GM19438 (cell line): ENCODE measurements at regions not wholly inside any gene's neighbourhood (a gene's known extent, or its start where the extent isn't known, plus 50 kb on each side); places are given as distances from the start of the nearest gene placed in this dataset.
"Not testable (repeated sequence)": the region's sequence is repeated elsewhere in the genome, so short reads cannot be mapped to it uniquely, and the experiment has no call there.

Experiments used
- ATAC-seq: cut with Tn5 transposase; IDR thresholded peaks from one replicate; pipeline ENCODE4 v1.9.1; 2021; ENCODE audit warnings: low read depth; ENCODE audit not compliant: unreplicated experiment

- no peak for ATAC-seq
These were observed 170.4 kb downstream of the PTPRC start for GRCh38 chr1:198809247-198809646.

DNA sequence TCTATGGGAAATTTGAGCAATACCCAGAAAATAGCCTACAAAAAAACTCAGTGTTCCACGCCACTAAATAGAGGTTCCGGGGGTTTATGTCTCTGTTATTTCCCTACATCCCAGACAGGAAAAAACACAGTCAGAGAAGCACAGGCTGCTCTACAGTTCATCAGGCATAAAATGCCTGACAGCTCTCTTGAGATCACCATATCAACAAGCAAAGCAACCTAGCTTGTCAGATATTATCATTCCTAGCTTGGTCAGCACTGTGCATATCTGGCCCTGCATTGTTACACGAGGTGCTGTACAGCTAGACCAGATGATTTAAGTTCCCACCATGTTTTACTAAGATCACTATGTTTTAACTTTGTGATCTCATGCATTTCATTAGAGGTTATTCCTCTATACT lies 172.6 kb downstream of the PTPRC start:
- no peak for ATAC-seq

GRCh38 chr1:198823626-198824025 lies 184.8 kb downstream of the PTPRC start:
- no peak for ATAC-seq

DNA sequence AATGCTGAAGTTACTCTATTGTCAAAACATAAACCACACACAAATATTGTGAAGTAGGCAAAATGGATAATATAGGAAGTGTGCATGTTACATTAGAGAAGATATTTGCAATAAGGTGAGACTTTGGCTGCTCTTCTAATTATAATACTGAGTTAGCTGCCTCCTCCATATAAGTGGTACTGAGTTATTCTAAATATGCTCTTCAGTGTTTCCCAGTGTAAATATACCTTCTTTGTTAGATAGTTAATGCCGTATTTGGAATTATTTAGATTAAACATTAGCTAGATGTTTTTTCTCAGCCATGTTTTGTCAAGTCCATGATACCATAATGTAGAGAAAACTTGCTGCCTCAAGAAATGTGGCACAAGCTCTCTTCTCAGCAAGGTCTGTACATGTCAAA lies 186.4 kb downstream of the PTPRC start:
- no peak for ATAC-seq

DNA sequence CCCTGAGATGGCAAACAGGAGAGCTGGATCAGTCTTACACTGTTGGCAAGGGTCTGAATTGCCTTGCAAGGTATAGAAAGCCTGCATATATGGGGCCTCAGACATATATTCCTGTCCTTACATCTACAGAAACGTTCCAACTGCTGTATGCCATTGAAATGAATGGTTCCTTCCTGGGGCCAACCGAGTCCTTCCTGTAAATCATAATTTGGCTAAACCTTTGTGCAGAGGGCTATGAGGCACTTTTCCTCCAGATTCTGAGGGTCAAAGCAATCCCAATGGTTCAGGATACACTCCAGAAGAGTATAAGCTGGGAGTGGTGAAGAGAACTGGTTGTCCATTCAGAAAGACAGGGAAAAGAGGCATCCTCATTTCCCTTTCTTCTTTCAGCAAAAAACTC lies 190.5 kb downstream of the PTPRC start:
- no peak for ATAC-seq

GRCh38 chr1:198829944-198830343 lies 191.1 kb downstream of the PTPRC start:
- ATAC-seq, result no peak

GRCh38 chr1:198830412-198830811 lies 191.6 kb downstream of the PTPRC start:
- ATAC-seq, result no peak

DNA sequence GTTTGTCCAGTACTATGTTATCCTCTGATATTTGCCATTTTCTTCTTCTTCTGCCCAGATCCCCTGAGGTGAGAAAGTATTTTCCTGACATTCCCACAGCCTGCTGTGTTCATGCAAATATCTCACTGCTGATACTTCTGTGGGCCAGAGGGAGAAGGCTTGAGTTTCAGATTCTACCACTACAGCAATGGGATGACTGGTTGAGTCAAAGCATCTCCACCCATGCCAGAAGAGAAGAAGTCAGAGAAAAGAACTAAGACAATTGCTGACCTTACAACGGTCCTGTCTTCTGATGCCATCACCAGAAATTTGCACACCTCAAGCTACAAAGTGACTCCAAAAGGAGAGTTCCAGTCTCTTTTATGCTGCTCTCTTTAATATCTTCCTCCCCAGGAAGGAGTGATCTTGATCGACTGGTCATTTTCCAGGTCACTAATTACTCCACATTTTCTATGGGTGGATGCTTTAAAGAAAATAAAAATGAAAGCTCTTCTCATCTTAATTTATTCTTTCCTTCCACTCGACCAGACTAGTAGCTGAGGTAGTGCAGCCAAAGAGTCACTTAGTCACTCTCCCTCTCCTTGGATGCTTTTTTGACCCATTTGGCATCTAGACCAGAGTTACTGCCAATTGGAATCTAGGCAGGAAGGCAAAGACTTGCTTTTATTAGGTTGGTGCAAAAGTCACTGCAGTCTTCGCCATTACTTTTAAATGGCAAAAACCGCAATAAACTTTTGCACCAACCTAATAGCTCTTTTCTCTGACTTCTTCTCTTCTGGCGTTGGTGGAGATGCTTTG lies 195.1 kb downstream of the PTPRC start:
- no peak for ATAC-seq

DNA sequence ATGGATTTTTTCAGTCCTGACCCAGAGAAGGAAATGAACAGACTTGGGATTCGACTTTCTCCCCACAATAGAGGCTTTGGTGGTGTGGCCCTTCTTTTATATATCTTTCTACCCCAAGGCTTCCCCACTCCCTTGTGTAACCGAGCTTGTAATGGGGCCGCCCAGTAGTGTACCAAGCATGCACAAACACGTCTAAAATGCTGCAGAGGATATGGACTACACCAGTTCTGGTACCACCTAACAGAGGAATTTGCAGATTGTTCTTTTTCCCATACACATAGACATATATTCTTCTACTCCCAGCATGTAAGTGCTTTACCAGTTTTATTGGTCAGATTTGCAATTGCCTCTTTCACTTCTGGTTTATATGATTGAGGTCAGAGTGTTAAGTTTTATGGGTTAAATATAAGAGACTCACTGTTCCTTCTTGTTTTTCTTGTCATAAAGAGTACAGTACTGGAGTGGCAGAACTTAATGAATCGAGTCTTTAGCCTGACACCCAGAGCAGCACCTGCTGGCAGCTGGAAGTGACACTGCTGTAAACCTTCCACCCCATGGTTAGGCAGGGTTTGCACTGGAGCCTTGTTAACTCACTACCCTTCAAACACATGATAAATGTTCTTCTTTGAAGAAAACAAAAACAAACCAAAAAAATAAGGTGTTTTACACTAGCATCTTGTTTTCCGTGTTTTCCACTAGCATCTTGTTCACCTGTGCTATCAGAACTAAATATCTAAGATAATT lies 198.6 kb downstream of the PTPRC start:
- ATAC-seq, result no peak

GRCh38 chr1:198838022-198838342 lies 199.1 kb downstream of the PTPRC start:
- no peak for ATAC-seq

DNA sequence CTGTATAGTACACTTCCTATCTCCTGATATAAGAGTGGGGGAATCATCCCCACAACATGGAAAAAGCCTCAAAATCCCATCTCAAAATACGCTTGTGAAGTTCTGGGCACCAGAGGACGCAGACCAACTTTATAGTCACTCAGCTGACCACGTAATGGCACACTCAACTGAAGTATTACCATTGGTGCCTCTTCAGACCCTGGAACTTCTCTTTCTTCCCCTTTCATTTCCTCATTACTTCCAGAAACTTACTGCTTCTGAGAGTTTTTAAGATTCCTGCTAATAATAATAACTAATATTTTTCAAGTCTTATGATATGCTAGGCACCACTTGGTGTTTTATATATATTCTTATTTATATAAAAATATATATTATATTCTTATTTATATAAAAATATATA lies 202.6 kb downstream of the PTPRC start:
- ATAC-seq, result no peak

DNA sequence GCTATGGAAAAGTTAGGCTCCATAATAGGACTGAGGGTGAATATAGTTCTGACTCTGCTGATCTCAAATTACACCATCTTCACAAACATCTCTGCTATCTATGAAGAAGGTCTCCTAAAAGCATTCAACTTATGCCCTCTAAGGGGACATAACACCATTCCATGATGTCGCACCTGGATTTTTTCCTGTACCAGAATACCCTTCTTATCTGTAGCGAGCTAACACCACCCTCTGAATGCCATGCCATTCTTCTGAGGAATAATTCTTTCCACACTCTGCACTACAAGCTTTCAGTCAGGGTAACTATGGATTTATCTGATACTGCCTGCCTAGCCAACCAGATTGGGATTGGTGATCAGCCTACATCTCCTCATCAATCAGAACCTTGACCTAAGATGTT lies 203.8 kb downstream of the PTPRC start:
- ATAC-seq, result no peak

- no peak for ATAC-seq
These were observed 206.4 kb downstream of the PTPRC start for GRCh38 chr1:198845271-198845670.

GRCh38 chr1:198845851-198846250 lies 207.0 kb downstream of the PTPRC start:
- ATAC-seq, result no peak

DNA sequence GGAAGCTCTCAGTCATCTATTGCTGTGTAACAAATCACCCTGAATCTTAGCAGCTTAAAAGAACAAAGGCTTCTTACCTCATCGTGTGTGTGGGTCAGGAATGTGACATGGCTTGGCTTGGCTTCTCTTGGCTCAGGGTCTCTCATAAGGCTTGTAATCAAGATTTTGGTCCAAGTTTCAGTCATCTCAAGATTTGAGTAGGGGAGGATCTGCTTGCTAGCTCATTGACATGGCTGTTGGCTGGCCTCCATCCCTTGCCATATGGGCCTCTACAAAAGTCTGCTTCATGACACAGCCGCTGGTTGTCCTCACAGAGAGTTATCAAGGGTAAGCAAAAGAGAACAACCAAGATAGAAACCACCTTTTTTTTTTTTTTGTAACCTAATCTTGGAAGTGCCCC lies 207.7 kb downstream of the PTPRC start:
- no peak for ATAC-seq

DNA sequence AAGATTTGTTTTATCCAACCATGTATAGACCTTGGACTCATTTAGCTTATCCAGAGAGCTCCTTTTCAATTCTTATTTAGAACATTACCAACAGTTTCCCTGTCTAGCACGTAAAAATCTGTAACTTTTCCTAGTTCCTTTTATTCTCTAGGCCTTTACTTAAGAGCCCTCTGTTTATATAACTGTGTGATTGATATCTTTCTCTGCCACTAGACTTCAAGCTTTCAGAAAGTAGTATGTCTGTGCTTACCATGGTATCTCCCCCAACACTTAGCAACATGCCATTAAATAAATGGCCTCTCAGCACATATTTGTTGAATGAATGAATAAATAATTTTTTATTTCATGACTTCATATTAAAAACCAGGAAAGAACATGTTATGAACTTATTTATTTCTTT lies 209.4 kb downstream of the PTPRC start:
- no peak for ATAC-seq

DNA sequence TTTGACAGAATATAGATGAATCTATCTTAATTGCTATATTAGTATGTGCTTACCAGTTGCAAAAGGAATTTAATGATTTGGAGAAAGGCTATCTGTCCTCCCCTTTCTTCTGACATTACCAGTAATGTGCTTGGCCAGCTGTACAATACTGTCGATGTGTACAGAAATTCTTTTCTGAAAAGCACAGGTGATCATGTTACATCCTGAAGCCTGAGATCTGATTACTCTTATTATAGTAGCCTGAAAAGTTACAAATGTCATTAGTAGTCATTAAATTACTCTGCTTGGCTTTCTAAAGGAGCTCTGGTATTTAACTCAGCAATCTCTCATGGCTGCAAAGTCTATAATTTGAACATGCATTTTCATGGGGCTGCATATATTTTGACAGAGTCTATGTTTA lies 209.8 kb downstream of the PTPRC start:
- no peak for ATAC-seq

- no peak for ATAC-seq
These were observed 210.3 kb downstream of the PTPRC start for GRCh38 chr1:198849093-198849492.

DNA sequence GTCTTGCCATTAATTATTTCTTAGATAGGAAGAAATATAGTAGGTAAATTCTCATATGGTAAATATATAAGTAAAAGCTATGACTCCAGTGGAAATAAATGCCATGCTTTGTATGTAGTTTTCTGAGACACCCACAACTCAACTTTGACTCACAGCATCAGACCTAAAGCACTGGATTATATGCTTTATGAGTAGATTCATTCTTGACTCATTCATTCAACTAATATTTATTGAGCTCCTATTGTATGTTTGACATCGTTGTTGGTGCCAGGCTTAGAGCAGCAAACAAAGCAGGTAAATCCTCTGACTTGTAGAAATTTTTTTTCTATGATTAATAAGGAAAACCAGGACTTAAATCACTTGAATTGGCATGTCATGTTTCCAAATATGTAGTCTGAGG lies 211.4 kb downstream of the PTPRC start:
- ATAC-seq, result no peak

GRCh38 chr1:198850966-198851365 lies 212.1 kb downstream of the PTPRC start:
- ATAC-seq, result not testable (repeated sequence)

- ATAC-seq, result no peak
These were observed 217.8 kb downstream of the PTPRC start for GRCh38 chr1:198856601-198857000.

- ATAC-seq, result no peak
These were observed 219.2 kb downstream of the PTPRC start for GRCh38 chr1:198858033-198858432.
